ENCODE measurements at regions not wholly inside any gene's neighbourhood (a gene's known extent, or its start where the extent isn't known, plus 50 kb on each side); places are given as distances from the start of the nearest gene placed in this dataset.

DNA sequence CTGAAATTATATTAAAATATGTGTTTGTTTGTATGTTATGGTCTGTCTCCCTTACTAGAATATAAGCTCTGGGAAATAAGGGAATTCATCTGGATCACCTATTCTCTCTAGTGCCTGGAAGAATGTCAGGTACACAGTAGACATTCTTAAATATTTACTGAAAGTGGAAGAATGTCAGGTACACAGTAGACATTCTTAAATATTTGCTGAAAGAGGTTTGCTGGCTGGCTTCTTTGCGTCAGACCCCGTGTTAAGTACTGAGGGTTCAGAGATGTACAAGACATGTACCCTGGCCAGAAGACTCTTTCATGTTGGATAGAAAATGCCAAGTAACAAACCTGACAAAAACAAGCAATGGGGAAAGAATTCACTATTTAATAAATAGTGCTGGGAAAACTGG, 199.1 kb downstream of the INSC start:
- no peak for TF ChIP-seq POLR2A (IDR thresholded peaks at IDR 0.05; ENCODE audit: low read length)
- TF ChIP-seq GATA1 (IDR thresholded peaks at IDR 0.05; ENCODE audit: low read depth, low read length) = no peak

All from erythroblast (primary cell).